ENCODE measurements at regions not wholly inside any gene's neighbourhood (a gene's known extent, or its start where the extent isn't known, plus 50 kb on each side); places are given as distances from the start of the nearest gene placed in this dataset.

DNA sequence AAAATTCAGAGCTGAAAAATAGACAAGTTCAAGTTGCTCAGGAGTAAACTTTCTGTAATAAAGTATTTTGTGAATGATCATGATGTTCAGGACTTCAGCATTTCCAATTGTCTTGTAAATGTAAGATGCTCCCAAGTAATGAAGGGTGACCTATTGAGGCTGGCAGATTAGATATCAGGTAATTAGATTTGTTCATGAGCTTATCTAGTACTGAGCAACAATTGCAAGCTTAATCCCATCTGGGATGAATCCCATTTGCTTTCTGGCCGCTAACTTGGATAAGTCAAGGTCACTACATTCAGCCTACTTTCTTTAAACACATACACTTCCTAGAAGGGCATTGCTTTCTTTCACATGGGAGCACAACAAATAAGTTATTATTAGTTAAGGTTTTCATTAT lies 82.4 kb upstream of the ITGB1 start:
- no peaks in the 10 kb centered on the region for H3K27me3 ChIP-seq (ENCODE audit: control insufficient read depth, extremely low read depth, insufficient read depth, low read length)
- FAIRE-seq (no peak), DNase-seq (ENCODE audit: low read depth, low spot score) (no peak)
- H3K4me1 ChIP-seq (ENCODE audit: control insufficient read depth, extremely low read depth, insufficient read depth, low read length), result no peaks in the 10 kb centered on the region
- H3K4me2 ChIP-seq (ENCODE audit: control insufficient read depth, extremely low read depth, insufficient read depth, low read depth, low read length), result no peak overlapping the region
- H3K9me3 ChIP-seq (ENCODE audit: control insufficient read depth, low read depth, low read length), result no peaks in the 10 kb centered on the region
- H3K36me3 ChIP-seq (ENCODE audit: control insufficient read depth in 2 of 2, extremely low read depth in 1 of 2, insufficient read depth in 2 of 2, low read length in 2 of 2), result no peaks in the 10 kb centered on the region
- H4K20me1 ChIP-seq (ENCODE audit: control insufficient read depth, extremely low read depth, insufficient read depth, low read length), result no peaks in the 10 kb centered on the region
- H3K9me1 ChIP-seq (ENCODE audit: control insufficient read depth, extremely low read depth, insufficient read depth, low read length), result no peaks in the 10 kb centered on the region
- H3K27ac ChIP-seq (ENCODE audit: control insufficient read depth, insufficient read depth, low read length), result no peak overlapping the region
- H3K4me3 ChIP-seq (ENCODE audit: control insufficient read depth in 2 of 3, extremely low read depth in 1 of 3, insufficient read depth in 2 of 3, low read depth in 1 of 3, low read length in 3 of 3), result no peak overlapping the region
- dilution Hi-C loops (cut with MboI; ENCODE audit: extremely low pct_ligation_motif_present, low sequenced_read_pairs), result no loop called here
- no peak overlapping the region for H3K9ac ChIP-seq (ENCODE audit: control insufficient read depth, extremely low read depth, insufficient read depth, low read length)
- no peak for TF ChIP-seq EZH2 (IDR thresholded peaks at IDR 0.05; ENCODE audit: low read length)
- TF ChIP-seq, protein P1, sequence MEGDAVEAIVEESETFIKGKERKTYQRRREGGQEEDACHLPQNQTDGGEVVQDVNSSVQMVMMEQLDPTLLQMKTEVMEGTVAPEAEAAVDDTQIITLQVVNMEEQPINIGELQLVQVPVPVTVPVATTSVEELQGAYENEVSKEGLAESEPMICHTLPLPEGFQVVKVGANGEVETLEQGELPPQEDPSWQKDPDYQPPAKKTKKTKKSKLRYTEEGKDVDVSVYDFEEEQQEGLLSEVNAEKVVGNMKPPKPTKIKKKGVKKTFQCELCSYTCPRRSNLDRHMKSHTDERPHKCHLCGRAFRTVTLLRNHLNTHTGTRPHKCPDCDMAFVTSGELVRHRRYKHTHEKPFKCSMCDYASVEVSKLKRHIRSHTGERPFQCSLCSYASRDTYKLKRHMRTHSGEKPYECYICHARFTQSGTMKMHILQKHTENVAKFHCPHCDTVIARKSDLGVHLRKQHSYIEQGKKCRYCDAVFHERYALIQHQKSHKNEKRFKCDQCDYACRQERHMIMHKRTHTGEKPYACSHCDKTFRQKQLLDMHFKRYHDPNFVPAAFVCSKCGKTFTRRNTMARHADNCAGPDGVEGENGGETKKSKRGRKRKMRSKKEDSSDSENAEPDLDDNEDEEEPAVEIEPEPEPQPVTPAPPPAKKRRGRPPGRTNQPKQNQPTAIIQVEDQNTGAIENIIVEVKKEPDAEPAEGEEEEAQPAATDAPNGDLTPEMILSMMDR (optimal IDR thresholded peaks at IDR 0.05 in 1 of 3, IDR thresholded peaks at IDR 0.05 in 1 of 3, conservative IDR thresholded peaks at IDR 0.05 in 1 of 3; ENCODE audit: extremely low read depth in 1 of 3, insufficient read depth in 2 of 3, low read length in 3 of 3), result no peak
- H2AFZ ChIP-seq (ENCODE audit: control insufficient read depth, low read length), result no peak overlapping the region
- H3K79me2 ChIP-seq (ENCODE audit: control insufficient read depth, insufficient read depth, low read length), result no peaks in the 10 kb centered on the region

DNA sequence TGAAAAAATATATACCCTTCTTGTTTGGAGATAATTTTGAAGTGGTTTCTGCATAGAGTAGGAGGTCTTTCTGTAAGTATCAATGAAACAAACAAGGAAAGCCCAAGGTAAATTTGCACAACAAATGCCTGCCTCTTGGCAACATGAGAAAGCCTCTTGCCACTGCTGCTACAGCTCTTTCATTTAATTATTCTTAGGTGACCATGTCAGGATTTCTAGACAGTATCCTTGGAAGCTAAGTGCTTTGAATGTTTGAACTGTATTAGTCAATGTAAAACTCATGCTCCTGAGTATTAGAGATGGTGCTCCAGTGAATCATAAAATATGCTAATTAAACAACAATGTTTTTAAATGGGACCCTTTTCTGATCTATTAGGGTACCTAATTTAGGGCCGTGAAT lies 81.2 kb upstream of the ITGB1 start:
- TF ChIP-seq EZH2 (IDR thresholded peaks at IDR 0.05; ENCODE audit: low read length), result no peak
- TF ChIP-seq, protein P1 (optimal IDR thresholded peaks at IDR 0.05 in 1 of 3, IDR thresholded peaks at IDR 0.05 in 1 of 3, conservative IDR thresholded peaks at IDR 0.05 in 1 of 3; ENCODE audit: extremely low read depth in 1 of 3, insufficient read depth in 2 of 3, low read length in 3 of 3), result no peak
- Histone ChIP-seq H3K4me1 (ENCODE audit: control insufficient read depth, extremely low read depth, insufficient read depth, low read length) (no peaks in the 10 kb centered on the region), H3K4me3 (ENCODE audit: control insufficient read depth in 2 of 3, extremely low read depth in 1 of 3, insufficient read depth in 2 of 3, low read depth in 1 of 3, low read length in 3 of 3) (no peak overlapping the region), H3K9me3 (ENCODE audit: control insufficient read depth, low read depth, low read length) (no peaks in the 10 kb centered on the region), H3K4me2 (ENCODE audit: control insufficient read depth, extremely low read depth, insufficient read depth, low read depth, low read length) (no peak overlapping the region), H4K20me1 (ENCODE audit: control insufficient read depth, extremely low read depth, insufficient read depth, low read length) (no peaks in the 10 kb centered on the region), H3K27ac (ENCODE audit: control insufficient read depth, insufficient read depth, low read length) (no peak overlapping the region), H3K9me1 (ENCODE audit: control insufficient read depth, extremely low read depth, insufficient read depth, low read length) (no peaks in the 10 kb centered on the region), H3K27me3 (ENCODE audit: control insufficient read depth, extremely low read depth, insufficient read depth, low read length) (no peaks in the 10 kb centered on the region), H2AFZ (ENCODE audit: control insufficient read depth, low read length) (no peak overlapping the region), H3K36me3 (ENCODE audit: control insufficient read depth in 2 of 2, extremely low read depth in 1 of 2, insufficient read depth in 2 of 2, low read length in 2 of 2) (no peaks in the 10 kb centered on the region), H3K79me2 (ENCODE audit: control insufficient read depth, insufficient read depth, low read length) (no peaks in the 10 kb centered on the region), H3K9ac (ENCODE audit: control insufficient read depth, extremely low read depth, insufficient read depth, low read length) (no peak overlapping the region)
- FAIRE-seq (no peak), DNase-seq (ENCODE audit: low read depth, low spot score) (no peak)
- dilution Hi-C loops (cut with MboI; ENCODE audit: extremely low pct_ligation_motif_present, low sequenced_read_pairs), result no loop called here
